ENCODE measurements at regions not wholly inside any gene's neighbourhood (a gene's known extent, or its start where the extent isn't known, plus 50 kb on each side); places are given as distances from the start of the nearest gene placed in this dataset.

GRCh38 chr5:133797167-133797566 is 171.3 kb downstream of the C5orf15 start:
- Histone ChIP-seq H3K79me2 (replicated peaks; ENCODE audit: insufficient read depth, low read length) (no peaks in the 10 kb centered on the region), H3K27me3 (ENCODE audit: insufficient read depth, low read depth, low read length) (no peaks in the 10 kb centered on the region), H3K9me2 (ENCODE audit: insufficient read depth, low read length) (no peaks in the 10 kb centered on the region), H2AFZ (ENCODE audit: low read depth, low read length) (no peak overlapping the region), H3F3A (ENCODE audit: insufficient read depth, low read length, poor library complexity, severe bottlenecking) (no peaks in the 10 kb centered on the region), H3K9ac (ENCODE audit: low read length) (no peak overlapping the region), H3K4me2 (ENCODE audit: low read length) (no peak overlapping the region), H3K27ac (ENCODE audit: low read length) (no peak overlapping the region), H3K9me3 (ENCODE audit: low read length) (no peaks in the 10 kb centered on the region), H3K4me3 (ENCODE audit: low read length) (no peak overlapping the region), H3K36me3 (ENCODE audit: insufficient read depth, low read length) (no peaks in the 10 kb centered on the region), H4K20me1 (ENCODE audit: insufficient read depth) (no peaks in the 10 kb centered on the region)
- TF ChIP-seq CTCF (IDR thresholded peaks at IDR 0.05; ENCODE audit: poor library complexity, severe bottlenecking): no peak
- TF ChIP-seq SMC3 (conservative IDR thresholded peaks at IDR 0.05; ENCODE audit: poor library complexity): no peak
- no peak for TF ChIP-seq POLR2AphosphoS5 (IDR thresholded peaks at IDR 0.05)
- TF ChIP-seq MXI1 (conservative IDR thresholded peaks at IDR 0.05; ENCODE audit: poor library complexity, severe bottlenecking): no peak
- no peak for TF ChIP-seq EZH2 (IDR thresholded peaks at IDR 0.05; ENCODE audit: borderline replicate concordance, insufficient read depth, low read length, poor library complexity, severe bottlenecking)
- TF ChIP-seq RAD21 (conservative IDR thresholded peaks at IDR 0.05): no peak
- no peak for TF ChIP-seq EP300 (conservative IDR thresholded peaks at IDR 0.05; ENCODE audit: poor library complexity, severe bottlenecking)
- TF ChIP-seq REST (IDR thresholded peaks at IDR 0.05; ENCODE audit: borderline replicate concordance): no peak
- TF ChIP-seq TAF1 (IDR thresholded peaks at IDR 0.05; ENCODE audit: low read depth): no peak

GRCh38 chr5:133796186-133796585 is 172.2 kb downstream of the C5orf15 start:
- Histone ChIP-seq H3K79me2 (replicated peaks; ENCODE audit: insufficient read depth, low read length) (no peaks in the 10 kb centered on the region), H2AFZ (ENCODE audit: low read depth, low read length) (no peak overlapping the region), H3K4me3 (ENCODE audit: low read length) (no peak overlapping the region), H3K27ac (ENCODE audit: low read length) (no peak overlapping the region), H3K27me3 (ENCODE audit: insufficient read depth, low read depth, low read length) (no peaks in the 10 kb centered on the region), H3K36me3 (ENCODE audit: insufficient read depth, low read length) (no peaks in the 10 kb centered on the region), H3K9me3 (ENCODE audit: low read length) (no peaks in the 10 kb centered on the region), H3K9me2 (ENCODE audit: insufficient read depth, low read length) (no peaks in the 10 kb centered on the region), H3K4me2 (ENCODE audit: low read length) (no peak overlapping the region), H3K9ac (ENCODE audit: low read length) (no peak overlapping the region), H4K20me1 (ENCODE audit: insufficient read depth) (no peaks in the 10 kb centered on the region), H3F3A (ENCODE audit: insufficient read depth, low read length, poor library complexity, severe bottlenecking) (no peaks in the 10 kb centered on the region)
- no peak for TF ChIP-seq CTCF (IDR thresholded peaks at IDR 0.05; ENCODE audit: poor library complexity, severe bottlenecking)
- no peak for TF ChIP-seq SMC3 (conservative IDR thresholded peaks at IDR 0.05; ENCODE audit: poor library complexity)
- no peak for TF ChIP-seq MXI1 (conservative IDR thresholded peaks at IDR 0.05; ENCODE audit: poor library complexity, severe bottlenecking)
- no peak for TF ChIP-seq EP300 (conservative IDR thresholded peaks at IDR 0.05; ENCODE audit: poor library complexity, severe bottlenecking)
- no peak for TF ChIP-seq POLR2AphosphoS5 (IDR thresholded peaks at IDR 0.05)
- TF ChIP-seq RAD21 (conservative IDR thresholded peaks at IDR 0.05): no peak

All from neural cell (in vitro differentiated cells).